ENCODE measurements at regions not wholly inside any gene's neighbourhood (a gene's known extent, or its start where the extent isn't known, plus 50 kb on each side); places are given as distances from the start of the nearest gene placed in this dataset.
"Not testable (repeated sequence)": the region's sequence is repeated elsewhere in the genome, so short reads cannot be mapped to it uniquely, and the experiment has no call there.

- no peak for DNase-seq
Observed at GRCh38 chr18:67131498-67131897, 385.0 kb downstream of the DSEL start.

- not testable (repeated sequence) for DNase-seq
Observed at GRCh38 chr18:67126751-67127150, 389.8 kb downstream of the DSEL start.

GRCh38 chr18:67123901-67124300 is 392.6 kb downstream of the DSEL start:
- no peak for DNase-seq

- DNase-seq = no peak
Observed at GRCh38 chr18:67117804-67118203, 398.7 kb downstream of the DSEL start.

DNA sequence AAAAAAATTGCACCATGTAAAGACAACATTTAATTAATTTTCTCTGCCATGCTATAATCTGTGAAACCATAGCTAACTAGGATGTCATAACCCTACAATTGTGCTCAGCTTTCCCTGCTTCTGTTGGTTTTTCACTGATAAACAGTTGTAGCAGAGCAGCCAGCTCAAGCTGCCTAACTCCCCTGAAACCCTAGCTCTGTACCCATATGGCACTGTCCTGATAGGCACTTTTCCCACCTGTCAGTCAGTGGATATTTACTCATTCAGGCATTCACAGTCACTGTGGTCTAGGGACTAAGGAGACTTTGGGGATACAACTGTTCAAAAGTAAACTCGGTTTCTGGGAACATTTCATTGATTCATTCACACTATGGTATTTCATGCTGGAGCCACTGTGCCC is 407.0 kb downstream of the DSEL start:
- DNase-seq = no peak

DNA sequence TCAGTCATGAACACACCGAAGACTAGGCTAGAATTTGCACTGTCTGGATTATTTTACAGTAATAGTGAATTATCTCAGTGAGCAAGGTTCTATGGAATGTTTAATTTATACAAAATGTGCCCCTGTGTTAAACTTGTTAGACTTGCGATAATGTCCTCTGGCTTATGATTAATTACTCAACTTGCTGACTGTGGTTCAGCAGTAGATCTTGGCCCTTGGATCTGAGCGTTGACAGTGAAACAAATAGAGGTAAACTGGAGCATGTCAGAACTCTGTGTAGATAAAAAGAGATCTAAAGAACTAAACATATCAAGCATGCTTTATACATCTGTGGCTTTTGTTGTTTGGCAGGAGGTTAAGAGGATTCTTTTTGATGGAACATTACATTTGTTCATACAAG is 407.6 kb downstream of the DSEL start:
- no peak for DNase-seq

DNA sequence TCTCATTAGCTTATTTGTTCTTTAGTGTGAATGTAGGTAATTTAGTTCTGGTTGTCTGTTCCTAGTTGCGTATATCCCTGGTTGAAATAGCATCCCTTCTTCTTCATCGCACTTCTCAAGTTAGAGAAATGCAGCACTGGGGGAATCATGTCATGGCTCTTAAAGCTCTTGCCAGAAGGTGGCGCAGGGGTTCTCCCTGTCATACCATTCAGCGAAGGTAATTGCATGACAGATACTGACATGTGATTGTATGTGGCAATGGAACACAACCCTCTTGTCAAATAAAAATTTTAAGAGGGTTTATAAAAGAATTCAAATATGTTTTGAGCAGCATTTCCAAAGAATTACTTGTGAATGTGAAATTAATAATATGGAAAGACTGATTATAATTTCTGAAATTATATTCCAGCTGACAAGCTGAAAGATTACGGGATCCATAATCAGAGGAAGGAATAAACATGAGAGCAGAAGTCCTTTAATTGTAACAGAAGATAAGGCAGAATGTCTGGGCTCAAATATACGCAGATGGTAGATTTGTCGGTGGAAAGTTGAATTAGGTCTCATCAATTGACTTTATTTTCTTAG is 411.7 kb downstream of the DSEL start:
- DNase-seq = peak; percentile 5

DNA sequence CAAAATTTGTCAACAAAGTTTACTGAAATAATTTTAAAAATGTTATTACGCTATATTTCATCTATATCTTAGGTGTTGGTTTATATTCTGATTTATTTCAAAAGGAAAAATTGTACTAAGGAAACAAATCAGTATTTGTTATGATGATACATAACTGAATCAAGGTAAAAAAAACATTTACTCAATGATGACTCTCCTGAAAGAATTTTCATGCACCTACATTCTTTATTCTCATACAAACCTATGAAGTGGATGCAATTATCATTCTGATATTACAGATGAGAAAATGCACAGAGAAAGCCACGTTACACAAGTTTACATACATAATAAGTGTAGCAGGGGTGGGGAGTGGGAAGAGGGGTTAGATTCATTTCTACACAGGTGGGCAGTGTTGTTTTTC is 422.4 kb downstream of the DSEL start:
- DNase-seq = no peak

DNA sequence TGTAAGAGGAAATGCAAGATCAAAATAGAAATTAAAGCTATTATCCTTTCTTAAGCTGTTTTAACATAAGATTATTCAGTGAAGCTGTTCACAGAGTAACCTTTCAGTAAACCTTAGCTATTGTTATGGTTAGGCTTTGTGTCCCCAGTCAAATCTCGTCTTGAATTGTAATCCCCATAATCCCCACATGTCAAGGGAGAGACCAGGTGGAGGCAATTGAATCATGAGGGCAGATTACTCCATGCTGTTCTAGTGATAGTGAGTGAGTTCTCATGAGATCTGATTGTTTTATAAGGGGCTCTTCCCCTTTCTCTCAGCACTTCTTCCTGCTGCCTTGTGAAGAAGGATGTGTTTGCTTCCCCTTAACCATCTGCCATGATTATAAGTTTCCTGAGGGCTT is 424.4 kb downstream of the DSEL start:
- no peak for DNase-seq

DNA sequence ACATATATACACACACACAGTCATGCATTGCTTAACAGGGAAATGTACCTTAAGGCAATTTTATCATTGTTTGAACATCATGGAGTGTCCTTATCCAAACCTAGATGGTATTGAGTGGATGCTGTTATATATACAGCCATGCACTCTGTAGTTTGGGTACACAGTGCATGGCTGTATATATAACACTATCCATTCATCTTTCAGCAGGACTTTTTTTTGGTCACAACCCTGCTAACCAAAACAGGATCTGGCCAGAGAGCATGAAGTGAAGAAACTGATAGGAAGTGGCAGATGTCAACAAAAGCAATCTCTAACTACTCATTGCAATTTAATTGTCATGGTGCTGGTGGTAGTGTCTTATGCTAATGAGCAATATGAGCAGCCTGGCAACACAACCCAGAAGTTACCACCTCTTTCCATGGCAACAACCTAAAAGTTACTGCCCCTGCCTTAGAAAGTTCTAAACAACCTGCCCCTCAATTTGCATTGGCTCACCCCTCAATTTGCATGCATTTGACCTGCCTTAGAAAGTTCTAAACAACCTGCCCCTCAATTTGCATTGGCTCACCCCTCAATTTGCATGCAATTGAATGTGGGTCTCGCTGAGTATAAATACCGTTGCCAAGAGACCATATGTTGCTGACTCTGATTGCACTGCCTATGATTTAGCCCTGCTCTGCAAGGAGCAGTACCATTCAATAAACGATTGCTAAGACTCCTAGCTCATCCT is 434.9 kb downstream of the DSEL start:
- DNase-seq = no peak

DNA sequence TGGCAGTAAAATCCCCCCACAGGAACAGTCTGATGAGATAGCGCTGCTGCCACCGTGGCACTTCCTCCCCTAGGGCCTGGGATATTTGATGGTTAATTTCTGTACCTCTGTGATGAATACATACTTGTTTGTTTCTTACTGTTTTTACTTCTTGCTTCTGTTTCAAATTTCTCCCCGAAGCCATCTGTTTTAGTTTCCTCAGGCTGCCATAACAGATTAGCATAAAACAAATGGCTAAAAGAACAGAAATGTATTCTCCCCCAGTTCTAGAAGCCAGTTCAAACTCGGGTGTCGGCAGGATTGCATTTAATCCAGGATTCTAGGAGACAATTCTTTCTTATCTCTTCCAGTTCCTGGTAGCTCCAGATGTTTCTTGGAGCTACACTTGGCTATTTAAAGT is 435.9 kb downstream of the DSEL start:
- no peak for DNase-seq

DNA sequence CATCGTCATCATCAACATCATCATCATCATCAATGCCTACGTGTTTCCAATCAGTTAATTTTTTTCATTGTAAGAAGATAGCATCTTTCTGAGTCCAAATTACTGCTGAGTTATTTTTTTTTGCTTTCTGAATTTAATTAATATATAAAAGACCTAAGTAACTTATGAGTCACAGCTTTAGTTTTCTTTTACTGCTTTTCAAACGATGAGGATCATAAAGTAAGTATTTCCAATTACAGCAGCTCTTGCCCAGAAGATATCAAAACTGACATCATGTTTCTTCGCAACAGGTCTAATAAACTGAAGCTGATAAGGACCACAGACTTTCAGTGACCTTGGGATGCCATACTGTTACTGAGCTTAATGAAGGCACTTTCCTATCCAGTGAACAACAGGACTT is 442.2 kb downstream of the DSEL start:
- no peak for DNase-seq

- DNase-seq = no peak
Observed at GRCh38 chr18:67072791-67073190, 443.7 kb downstream of the DSEL start.

- no peak for DNase-seq
Observed at GRCh38 chr18:67068608-67069007, 447.9 kb downstream of the DSEL start.

DNA sequence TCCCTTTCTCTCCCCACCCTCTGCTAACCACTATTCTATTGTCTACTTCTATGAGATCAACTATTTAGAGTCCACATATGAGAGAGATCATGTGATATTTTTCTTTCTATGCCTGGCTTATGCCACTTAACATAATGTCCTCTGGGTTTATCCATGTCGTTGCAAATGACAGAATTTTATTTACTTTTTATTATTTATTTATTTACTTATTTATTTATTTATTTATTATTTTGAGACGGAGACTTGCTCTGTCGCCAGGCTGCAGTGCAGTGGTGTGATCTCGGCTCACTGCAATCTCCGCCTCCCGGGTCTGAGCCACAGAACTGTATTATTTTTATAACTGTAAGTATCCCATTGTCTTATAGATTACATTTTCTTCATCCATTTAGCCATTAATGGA is 443.4 kb upstream of the CDH19 start:
- DNase-seq = no peak

DNA sequence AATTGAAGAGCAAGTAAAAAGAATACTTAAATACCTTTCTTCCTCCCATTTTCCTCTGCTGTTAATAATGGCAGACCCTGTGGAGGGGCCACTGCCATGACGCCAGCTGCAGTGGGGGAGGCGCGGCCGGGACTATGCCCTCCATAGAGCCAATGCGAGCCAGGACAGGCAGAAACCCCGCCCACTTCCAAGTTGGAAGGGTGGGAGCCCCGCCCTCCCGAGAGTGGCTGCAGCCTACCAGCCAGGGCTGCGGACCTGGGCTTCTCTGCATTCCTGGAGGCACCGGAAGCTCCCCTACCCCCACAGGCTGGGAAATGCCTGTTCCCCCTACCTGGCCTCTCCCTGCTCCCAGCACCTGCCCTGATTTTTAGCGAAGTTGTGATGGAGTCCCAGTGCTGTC is 439.4 kb upstream of the CDH19 start:
- no peak for DNase-seq

GRCh38 chr18:67041334-67041733 is 437.4 kb upstream of the CDH19 start:
- DNase-seq = no peak

- DNase-seq = no peak
Observed at GRCh38 chr18:67035026-67035425, 431.1 kb upstream of the CDH19 start.

GRCh38 chr18:67023059-67023458 is 419.2 kb upstream of the CDH19 start:
- no peak for DNase-seq

DNA sequence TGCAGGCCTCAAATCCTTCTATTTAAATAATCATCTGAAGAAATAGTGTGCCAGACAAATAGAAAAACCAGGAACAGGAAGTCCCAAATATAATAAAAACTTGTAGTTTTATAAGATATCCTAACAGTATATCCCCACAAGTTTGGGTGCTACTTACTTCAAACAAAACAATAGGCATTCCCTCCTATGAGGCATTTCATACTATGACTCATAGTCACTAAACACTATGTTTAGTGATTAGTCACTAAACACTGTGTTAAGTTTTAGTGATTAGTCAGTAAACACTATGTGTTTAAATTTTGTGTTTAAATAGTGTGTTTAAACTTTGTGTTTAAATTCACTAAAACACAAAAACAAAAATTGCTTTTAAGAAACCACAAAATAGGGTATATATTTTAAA is 407.0 kb upstream of the CDH19 start:
- no peak for DNase-seq

- DNase-seq = no peak
Observed at GRCh38 chr18:67007999-67008398, 404.1 kb upstream of the CDH19 start.

GRCh38 chr18:67007085-67007484 is 403.2 kb upstream of the CDH19 start:
- no peak for DNase-seq

DNA sequence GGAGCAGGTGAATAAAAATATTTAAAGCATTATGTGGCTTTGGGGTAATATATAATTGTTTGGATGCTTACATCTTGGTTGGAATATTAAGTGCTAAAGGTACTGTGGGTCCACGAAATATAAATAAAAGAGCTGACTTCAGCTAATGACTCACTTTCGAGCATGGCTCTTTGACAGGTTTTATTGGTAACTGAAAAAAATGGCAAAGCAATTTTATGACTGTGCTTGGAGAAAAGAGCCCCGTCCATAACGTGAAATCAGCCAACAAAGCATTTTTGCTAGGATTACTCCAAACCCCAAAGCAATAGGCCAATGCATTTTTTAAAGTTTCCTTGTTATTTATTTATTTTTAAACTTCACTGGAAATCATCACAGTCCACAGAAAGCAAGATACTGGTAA is 397.2 kb upstream of the CDH19 start:
- DNase-seq = no peak

GRCh38 chr18:66999003-66999402 is 395.1 kb upstream of the CDH19 start:
- DNase-seq = no peak

GRCh38 chr18:66995270-66995669 is 391.4 kb upstream of the CDH19 start:
- DNase-seq = no peak

Data from central memory CD4-positive, alpha-beta T cell (primary cell).